SU-DHL-6 (cell line): ENCODE measurements at regions not wholly inside any gene's neighbourhood (a gene's known extent, or its start where the extent isn't known, plus 50 kb on each side); places are given as distances from the start of the nearest gene placed in this dataset.
"Not testable (repeated sequence)": the region's sequence is repeated elsewhere in the genome, so short reads cannot be mapped to it uniquely, and the experiment has no call there.

ENCODE experiments used
- H2AFZ ChIP-seq: fragments of 200-600 bp; sonication (generic); 2 replicates; pipeline ENCODE4 v1.6.1; 2014; ENCODE audit warnings: low read depth, mild to moderate bottlenecking, moderate library complexity, mixed read lengths, antibody characterized with exemption, low read length; ENCODE audit not compliant: severe bottlenecking
- H3F3A ChIP-seq: fragments of 200-600 bp; shearing (Covaris generic); 2 replicates; pipeline ENCODE4 v1.6.0; 2016; ENCODE audit warnings: antibody characterized with exemption, mild to moderate bottlenecking; ENCODE audit not compliant: insufficient read depth
- H3K27ac ChIP-seq: fragments of 200-600 bp; sonication (generic); 2 replicates; pipeline ENCODE4 v1.5.1; 2016; ENCODE audit warnings: low read depth, mild to moderate bottlenecking, low read length, moderate library complexity, mixed read lengths
- H3K27me3 ChIP-seq: fragments of 200-600 bp; sonication (generic), shearing (Covaris generic); 2 replicates; pipeline ENCODE4 v1.6.0; 2014; ENCODE audit warnings: mild to moderate bottlenecking, low read length
- H3K36me3 ChIP-seq: fragments of 200-600 bp; sonication (generic); 2 replicates; pipeline ENCODE4 v1.6.1; 2014; ENCODE audit warnings: mild to moderate bottlenecking, low read length, mixed read lengths
- H3K4me2 ChIP-seq: fragments of 300-600, 200-600 bp; shearing (Covaris generic), sonication (generic); 2 replicates; pipeline ENCODE4 v1.6.0; 2014; ENCODE audit warnings: low read length, low read depth, mild to moderate bottlenecking; ENCODE audit not compliant: poor library complexity, severe bottlenecking
- H3K4me3 ChIP-seq: fragments of 200-600 bp; sonication (generic); 2 replicates; pipeline ENCODE4 v1.5.1; 2014; ENCODE audit warnings: antibody characterized with exemption, low read length, mild to moderate bottlenecking, mixed read lengths; ENCODE audit not compliant: insufficient read depth, poor library complexity, severe bottlenecking
- H3K79me2 ChIP-seq: fragments of 200-600 bp; sonication (generic); 2 replicates; pipeline ENCODE4 v1.6.1; 2014; ENCODE audit warnings: mild to moderate bottlenecking, low read length, moderate library complexity; ENCODE audit not compliant: insufficient read depth
- H3K9ac ChIP-seq: fragments of 200-600 bp; sonication (generic); 2 replicates; pipeline ENCODE4 v1.7.0; 2014; ENCODE audit warnings: mild to moderate bottlenecking, low read length
- H3K9me2 ChIP-seq: fragments of 200-600 bp; sonication (generic); replicated peaks from 2 replicates; pipeline ENCODE4 v1.6.1; 2014; ENCODE audit warnings: low read length; ENCODE audit not compliant: insufficient read depth
- H3K9me3 ChIP-seq: fragments of 200-600 bp; sonication (generic); 2 replicates; pipeline ENCODE4 v1.6.1; 2014; ENCODE audit warnings: low read length, mixed read lengths; ENCODE audit not compliant: insufficient read depth
- H4K20me1 ChIP-seq: fragments of 200-600 bp; sonication (generic); 2 replicates; pipeline ENCODE4 v1.6.1; 2014; ENCODE audit warnings: low read depth, mild to moderate bottlenecking, antibody characterized with exemption, low read length, moderate library complexity, mixed read lengths
- EZH2phosphoT487 ChIP-seq: fragments of 200-600 bp; sonication (generic), shearing (Covaris generic); conservative IDR thresholded peaks from 2 replicates; pipeline ENCODE4 v1.6.1; 2018; ENCODE audit warnings: mild to moderate bottlenecking, antibody characterized with exemption, low read length, moderate library complexity, mixed read lengths
- TF ChIP-seq, protein P1 (sequence below): fragments of 200-600 bp; sonication (generic); IDR thresholded peaks from one replicate; pipeline ENCODE4 v1.5.1; 2017; ENCODE audit warnings: antibody characterized with exemption, mild to moderate bottlenecking, low read length, moderate library complexity; ENCODE audit not compliant: insufficient read depth, poor library complexity, severe bottlenecking

DNA sequence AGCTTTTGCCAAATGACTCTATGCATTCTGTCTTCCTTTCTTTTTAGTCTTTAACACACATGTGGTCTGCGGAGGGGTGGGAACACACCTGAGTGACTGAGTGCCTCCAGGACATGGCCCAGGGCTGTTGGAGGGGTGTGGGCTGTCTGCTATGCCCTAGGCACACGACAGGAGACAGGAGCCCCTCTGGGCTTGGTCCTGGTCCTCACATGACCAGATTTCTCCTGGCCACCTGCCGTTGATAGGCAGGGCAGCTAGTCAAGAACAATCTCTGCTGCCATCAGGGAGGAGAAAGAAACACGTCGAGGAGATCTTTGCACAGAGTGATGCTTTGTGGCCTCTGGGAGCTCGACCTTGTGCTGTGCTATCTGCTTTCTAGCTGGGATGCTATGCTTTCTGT, 176.6 kb downstream of the KLF13 start:
- Histone ChIP-seq H3K9me3 (no peaks in the 10 kb centered on the region), H3K4me3 (no peak overlapping the region), H3K27ac (no peak overlapping the region), H3K36me3 (no peaks in the 10 kb centered on the region), H4K20me1 (no peaks in the 10 kb centered on the region), H3K9me2 (no peaks in the 10 kb centered on the region), H3K4me2 (no peak overlapping the region), H3F3A (no peaks in the 10 kb centered on the region), H3K27me3 (no peaks in the 10 kb centered on the region), H3K79me2 (no peaks in the 10 kb centered on the region), H2AFZ (no peak overlapping the region), H3K9ac (no peak overlapping the region)
- TF ChIP-seq, protein P1, sequence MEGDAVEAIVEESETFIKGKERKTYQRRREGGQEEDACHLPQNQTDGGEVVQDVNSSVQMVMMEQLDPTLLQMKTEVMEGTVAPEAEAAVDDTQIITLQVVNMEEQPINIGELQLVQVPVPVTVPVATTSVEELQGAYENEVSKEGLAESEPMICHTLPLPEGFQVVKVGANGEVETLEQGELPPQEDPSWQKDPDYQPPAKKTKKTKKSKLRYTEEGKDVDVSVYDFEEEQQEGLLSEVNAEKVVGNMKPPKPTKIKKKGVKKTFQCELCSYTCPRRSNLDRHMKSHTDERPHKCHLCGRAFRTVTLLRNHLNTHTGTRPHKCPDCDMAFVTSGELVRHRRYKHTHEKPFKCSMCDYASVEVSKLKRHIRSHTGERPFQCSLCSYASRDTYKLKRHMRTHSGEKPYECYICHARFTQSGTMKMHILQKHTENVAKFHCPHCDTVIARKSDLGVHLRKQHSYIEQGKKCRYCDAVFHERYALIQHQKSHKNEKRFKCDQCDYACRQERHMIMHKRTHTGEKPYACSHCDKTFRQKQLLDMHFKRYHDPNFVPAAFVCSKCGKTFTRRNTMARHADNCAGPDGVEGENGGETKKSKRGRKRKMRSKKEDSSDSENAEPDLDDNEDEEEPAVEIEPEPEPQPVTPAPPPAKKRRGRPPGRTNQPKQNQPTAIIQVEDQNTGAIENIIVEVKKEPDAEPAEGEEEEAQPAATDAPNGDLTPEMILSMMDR: no peak
- TF ChIP-seq EZH2phosphoT487: no peak

DNA sequence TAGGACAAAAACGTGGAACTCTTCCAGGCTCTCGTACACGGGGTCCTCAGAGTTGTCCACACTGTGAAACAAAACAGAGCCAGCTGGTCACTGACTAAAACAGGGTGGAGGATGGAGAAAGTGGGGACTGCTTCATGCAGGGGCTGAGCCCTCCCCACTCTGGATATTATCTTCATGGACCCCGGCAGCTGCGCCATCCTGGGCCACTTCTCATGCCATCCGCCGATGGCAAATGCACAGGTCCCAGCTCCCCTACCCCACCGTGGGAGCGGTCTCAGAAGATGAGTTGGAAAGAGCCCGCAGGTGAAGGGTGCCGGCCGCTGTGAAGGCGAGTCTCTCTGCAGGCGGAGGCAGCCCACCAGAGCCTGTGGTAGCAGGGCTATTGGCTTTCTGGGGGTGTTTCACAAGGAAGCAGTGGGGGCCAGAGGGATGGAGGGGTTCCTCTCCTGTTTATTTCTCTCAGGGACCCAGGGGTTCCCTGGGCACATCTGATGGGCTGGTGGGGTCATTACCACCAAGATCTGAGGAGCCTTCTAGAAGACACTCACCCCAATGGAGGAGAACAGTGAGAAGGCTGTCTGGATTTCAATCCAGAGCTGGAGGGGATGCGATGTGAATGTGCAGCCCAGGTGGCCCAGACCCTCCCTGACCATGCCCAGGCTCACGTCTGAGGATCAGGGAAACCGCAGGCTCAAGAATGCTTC, 177.3 kb downstream of the KLF13 start:
- Histone ChIP-seq H3K79me2 (no peaks in the 10 kb centered on the region), H3K9me2 (no peaks in the 10 kb centered on the region), H2AFZ (no peak overlapping the region), H3K4me3 (no peak overlapping the region), H3K27me3 (no peaks in the 10 kb centered on the region), H4K20me1 (no peaks in the 10 kb centered on the region), H3K4me2 (no peak overlapping the region), H3K9ac (no peak overlapping the region), H3K36me3 (no peaks in the 10 kb centered on the region), H3F3A (no peaks in the 10 kb centered on the region), H3K9me3 (no peaks in the 10 kb centered on the region), H3K27ac (no peak overlapping the region)
- TF ChIP-seq EZH2phosphoT487: no peak
- TF ChIP-seq, protein P1: no peak

DNA sequence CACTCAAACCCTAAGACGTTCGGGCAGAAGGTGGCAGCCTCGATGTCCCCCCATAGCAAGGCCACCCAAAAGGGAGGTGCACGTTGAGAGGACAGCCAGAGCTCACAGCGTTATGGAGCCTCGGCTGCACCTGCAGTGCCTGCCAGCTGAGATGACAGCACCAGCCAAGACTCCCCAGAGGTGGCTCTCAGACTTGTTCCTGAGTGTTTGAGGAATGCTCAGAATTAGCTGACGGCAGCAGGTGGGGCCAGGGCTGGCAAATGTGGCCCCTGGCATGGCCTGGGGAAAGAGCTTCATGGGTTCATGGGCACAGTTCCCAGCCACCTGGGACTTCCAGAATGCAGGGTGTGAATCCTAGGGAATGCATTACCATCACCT, 177.8 kb downstream of the KLF13 start:
- no peaks in the 10 kb centered on the region for H3K9me2 ChIP-seq
- no peak overlapping the region for H2AFZ ChIP-seq
- H3K4me2 ChIP-seq: no peak overlapping the region
- H3K79me2 ChIP-seq: no peaks in the 10 kb centered on the region
- H3K27ac ChIP-seq: no peak overlapping the region
- H3K27me3 ChIP-seq: no peaks in the 10 kb centered on the region
- H3K36me3 ChIP-seq: no peaks in the 10 kb centered on the region
- H3K4me3 ChIP-seq: no peak overlapping the region
- no peak overlapping the region for H3K9ac ChIP-seq
- H3K9me3 ChIP-seq: no peaks in the 10 kb centered on the region
- no peaks in the 10 kb centered on the region for H3F3A ChIP-seq
- H4K20me1 ChIP-seq: no peaks in the 10 kb centered on the region
- TF ChIP-seq, protein P1: no peak
- TF ChIP-seq EZH2phosphoT487: no peak

DNA sequence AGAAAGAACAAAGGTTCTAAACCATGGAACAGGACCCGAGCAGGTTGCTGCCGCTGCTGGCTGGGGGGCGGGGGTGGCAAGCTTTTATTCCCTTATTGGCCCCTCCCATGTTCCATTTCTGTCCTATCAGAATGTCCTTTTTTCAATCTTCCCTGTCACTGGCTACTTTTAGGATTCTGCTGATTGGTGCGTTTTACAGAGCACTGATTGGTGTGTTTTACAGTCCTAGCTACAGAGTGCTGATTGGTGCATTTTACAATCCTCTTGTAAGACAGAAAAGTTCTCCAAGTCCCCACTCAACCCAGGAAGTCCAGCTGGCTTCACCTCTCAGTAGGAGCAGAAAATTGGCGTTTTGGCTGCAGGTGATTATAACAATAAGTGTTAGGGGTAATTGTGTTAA, 180.9 kb downstream of the KLF13 start:
- H2AFZ ChIP-seq, H3K9me2 ChIP-seq, H3K27me3 ChIP-seq, H3K36me3 ChIP-seq, H3K27ac ChIP-seq, H3F3A ChIP-seq, H3K4me3 ChIP-seq, H3K9ac ChIP-seq, H3K4me2 ChIP-seq, H3K79me2 ChIP-seq, H3K9me3 ChIP-seq, H4K20me1 ChIP-seq: not testable (repeated sequence)
